Neural cell (in vitro differentiated cells): ENCODE measurements at regions not wholly inside any gene's neighbourhood (a gene's known extent, or its start where the extent isn't known, plus 50 kb on each side); places are given as distances from the start of the nearest gene placed in this dataset.

Experiments
- H2AFZ ChIP-seq: fragments of 200-600, 300-800 bp; sonication (generic), shearing (Covaris generic); 2 replicates; pipeline ENCODE4 v1.6.0; 2014; ENCODE audit warnings: low read depth, mild to moderate bottlenecking, antibody characterized with exemption, low read length, moderate library complexity
- H3F3A ChIP-seq: fragments of 200-600 bp; shearing (Covaris generic); 2 replicates; pipeline ENCODE4 v1.6.1; 2016; ENCODE audit warnings: mild to moderate bottlenecking, moderate library complexity, mixed read lengths, antibody characterized with exemption, low read length; ENCODE audit not compliant: insufficient read depth, poor library complexity, severe bottlenecking
- H3K27ac ChIP-seq: fragments of 200-600, 300-800 bp; sonication (generic), shearing (Covaris generic); 2 replicates; pipeline ENCODE4 v1.5.1; 2014; ENCODE audit warnings: mild to moderate bottlenecking, low read length, moderate library complexity
- H3K27me3 ChIP-seq: fragments of 300-800, 200-600 bp; sonication (generic), shearing (Covaris generic); 2 replicates; pipeline ENCODE4 v1.6.0; 2014; ENCODE audit warnings: mild to moderate bottlenecking, low read depth, low read length, moderate library complexity; ENCODE audit not compliant: insufficient read depth
- H3K36me3 ChIP-seq: fragments of 300-800, 200-600 bp; sonication (generic), shearing (Covaris generic); 2 replicates; pipeline ENCODE4 v1.5.1; 2014; ENCODE audit warnings: mild to moderate bottlenecking, antibody characterized with exemption, low read length, moderate library complexity; ENCODE audit not compliant: insufficient read depth
- H3K4me2 ChIP-seq: fragments of 300-800, 200-600 bp; sonication (generic), shearing (Covaris generic); 2 replicates; pipeline ENCODE4 v1.6.0; 2014; ENCODE audit warnings: mild to moderate bottlenecking, low read length
- H3K4me3 ChIP-seq: fragments of 300-800, 200-600 bp; sonication (generic), shearing (Covaris generic); 2 replicates; pipeline ENCODE4 v1.5.1; 2014; ENCODE audit warnings: mild to moderate bottlenecking, low read length, moderate library complexity
- H3K79me2 ChIP-seq: fragments of 200-600 bp; shearing (Covaris generic); replicated peaks from 2 replicates; pipeline ENCODE4 v1.6.0; 2014; ENCODE audit warnings: mild to moderate bottlenecking, low read length, moderate library complexity; ENCODE audit not compliant: insufficient read depth
- H3K9ac ChIP-seq: fragments of 300-800, 200-600 bp; sonication (generic), shearing (Covaris generic); 2 replicates; pipeline ENCODE4 v1.6.1; 2016; ENCODE audit warnings: mild to moderate bottlenecking, low read length, mixed read lengths
- H3K9me2 ChIP-seq: fragments of 200-600 bp; shearing (Covaris generic); 2 replicates; pipeline ENCODE4 v1.6.1; 2016; ENCODE audit warnings: mild to moderate bottlenecking, low read length, mixed read lengths; ENCODE audit not compliant: insufficient read depth
- H3K9me3 ChIP-seq: fragments of 200-600, 300-800 bp; sonication (generic), shearing (Covaris generic); 2 replicates; pipeline ENCODE4 v1.6.1; 2016; ENCODE audit warnings: mild to moderate bottlenecking, mixed run types, low read length, moderate library complexity, mixed read lengths
- H4K20me1 ChIP-seq: fragments of 200-600 bp; shearing (Covaris generic); 2 replicates; pipeline ENCODE4 v1.6.1; 2016; ENCODE audit warnings: mild to moderate bottlenecking, mixed run types; ENCODE audit not compliant: insufficient read depth
- CTCF ChIP-seq: fragments of 450-650 bp; IDR thresholded peaks from 2 replicates; pipeline ENCODE4 v1.5.1; 2014; ENCODE audit warnings: antibody characterized with exemption, mild to moderate bottlenecking, moderate library complexity; ENCODE audit not compliant: poor library complexity, severe bottlenecking
- EP300 ChIP-seq: fragments of 450-650 bp; conservative IDR thresholded peaks from 2 replicates; pipeline ENCODE4 v1.6.1; 2014; ENCODE audit warnings: antibody characterized with exemption, mild to moderate bottlenecking, moderate library complexity; ENCODE audit not compliant: poor library complexity, severe bottlenecking
- EZH2 ChIP-seq: fragments of 200-600, 300-800 bp; shearing (Covaris generic), sonication (generic); IDR thresholded peaks from 2 replicates; pipeline ENCODE4 v1.6.1; 2014; ENCODE audit warnings: antibody characterized with exemption, low read length, borderline replicate concordance, mild to moderate bottlenecking; ENCODE audit not compliant: insufficient read depth, poor library complexity, severe bottlenecking
- MXI1 ChIP-seq: fragments of 450-650 bp; conservative IDR thresholded peaks from 2 replicates; pipeline ENCODE4 v1.6.1; 2014; ENCODE audit warnings: antibody characterized with exemption, mild to moderate bottlenecking; ENCODE audit not compliant: poor library complexity, severe bottlenecking
- POLR2AphosphoS5 ChIP-seq: IDR thresholded peaks from 2 replicates; pipeline ENCODE4 v1.6.1; 2012
- RAD21 ChIP-seq: fragments of 450-650 bp; conservative IDR thresholded peaks from 2 replicates; pipeline ENCODE4 v1.6.1; 2014; ENCODE audit warnings: antibody characterized with exemption, mild to moderate bottlenecking, moderate library complexity
- REST ChIP-seq: IDR thresholded peaks from 2 replicates; pipeline ENCODE4 v1.6.1; 2012; ENCODE audit warnings: borderline replicate concordance
- SMC3 ChIP-seq: fragments of 450-650 bp; conservative IDR thresholded peaks from 2 replicates; pipeline ENCODE4 v1.6.1; 2014; ENCODE audit warnings: antibody characterized with exemption, mild to moderate bottlenecking, moderate library complexity; ENCODE audit not compliant: poor library complexity
- TAF1 ChIP-seq: IDR thresholded peaks from 2 replicates; pipeline ENCODE4 v1.6.1; 2012; ENCODE audit warnings: low read depth

GRCh38 chr9:26058111-26058895 is 380.1 kb upstream of the TUSC1 start:
- Histone ChIP-seq H2AFZ (no peak overlapping the region), H3K79me2 (no peaks in the 10 kb centered on the region), H3K4me3 (no peak overlapping the region)

GRCh38 chr9:26057050-26057449 is 378.8 kb upstream of the TUSC1 start:
- Histone ChIP-seq H3K79me2 (no peaks in the 10 kb centered on the region), H3K27me3 (no peaks in the 10 kb centered on the region), H3K27ac (no peak overlapping the region), H3F3A (no peaks in the 10 kb centered on the region), H3K4me3 (no peak overlapping the region), H3K4me2 (no peak overlapping the region), H3K9me2 (no peaks in the 10 kb centered on the region), H3K9ac (no peak overlapping the region), H3K36me3 (no peaks in the 10 kb centered on the region), H2AFZ (no peak overlapping the region), H3K9me3 (no peaks in the 10 kb centered on the region), H4K20me1 (no peaks in the 10 kb centered on the region)
- TF ChIP-seq MXI1 (no peak), SMC3 (no peak), EP300 (no peak), RAD21 (no peak), TAF1 (no peak), EZH2 (no peak), CTCF (no peak)

More at GRCh38 chr9:26058111-26058895, 380.1 kb upstream of the TUSC1 start:
- TF ChIP-seq EZH2 = no peak
- TF ChIP-seq SMC3 = no peak
- TF ChIP-seq REST = no peak
- no peak for TF ChIP-seq RAD21
- TF ChIP-seq TAF1 = no peak
- no peak for TF ChIP-seq CTCF
- no peak for TF ChIP-seq EP300
- no peak for TF ChIP-seq POLR2AphosphoS5
- TF ChIP-seq MXI1 = no peak
- Histone ChIP-seq H3K27me3 (no peaks in the 10 kb centered on the region), H3K9me3 (no peaks in the 10 kb centered on the region), H3K27ac (no peak overlapping the region), H3K4me2 (no peak overlapping the region), H3K9ac (no peak overlapping the region), H3K9me2 (no peaks in the 10 kb centered on the region), H3F3A (no peaks in the 10 kb centered on the region), H3K36me3 (no peaks in the 10 kb centered on the region), H4K20me1 (no peaks in the 10 kb centered on the region)
